ENCODE measurements at regions not wholly inside any gene's neighbourhood (a gene's known extent, or its start where the extent isn't known, plus 50 kb on each side); places are given as distances from the start of the nearest gene placed in this dataset.

DNA sequence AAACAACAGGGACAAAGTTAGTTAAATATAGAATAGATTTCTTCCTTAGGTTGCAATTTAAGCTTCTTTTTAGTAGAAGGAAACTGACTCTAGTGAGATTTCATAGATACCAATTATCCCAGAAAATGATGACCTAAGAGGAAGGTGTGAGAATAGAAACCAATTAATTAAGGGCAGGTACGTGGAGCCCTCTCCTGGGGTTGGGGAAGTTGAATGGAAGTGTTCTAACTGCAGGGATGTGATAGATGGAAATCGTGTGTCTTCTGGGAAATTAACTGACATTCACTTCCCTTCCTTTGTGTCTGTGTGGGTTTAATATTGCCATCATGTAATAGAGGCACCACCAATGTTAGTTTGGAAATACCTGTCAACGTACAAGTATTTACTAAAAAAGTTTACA lies 204.1 kb upstream of the ANK2 start:
- peaks cover 3% of the 10 kb centered on the region for H3K27me3 Mint-ChIP-seq (ENCODE audit: insufficient read depth, unreplicated experiment)
- H3K4me3 ChIP-seq (ENCODE audit: low read depth, low read length): no peak overlapping the region
- no peaks in the 10 kb centered on the region for H3K36me3 ChIP-seq (ENCODE audit: control insufficient read depth, insufficient read depth, low read length)
- no peaks in the 10 kb centered on the region for H3K27me3 ChIP-seq (replicated peaks; ENCODE audit: control insufficient read depth, insufficient read depth, low read length)
- H3K4me1 Mint-ChIP-seq (ENCODE audit: low read depth, unreplicated experiment): no peaks in the 10 kb centered on the region
- TF ChIP-seq, protein P1, sequence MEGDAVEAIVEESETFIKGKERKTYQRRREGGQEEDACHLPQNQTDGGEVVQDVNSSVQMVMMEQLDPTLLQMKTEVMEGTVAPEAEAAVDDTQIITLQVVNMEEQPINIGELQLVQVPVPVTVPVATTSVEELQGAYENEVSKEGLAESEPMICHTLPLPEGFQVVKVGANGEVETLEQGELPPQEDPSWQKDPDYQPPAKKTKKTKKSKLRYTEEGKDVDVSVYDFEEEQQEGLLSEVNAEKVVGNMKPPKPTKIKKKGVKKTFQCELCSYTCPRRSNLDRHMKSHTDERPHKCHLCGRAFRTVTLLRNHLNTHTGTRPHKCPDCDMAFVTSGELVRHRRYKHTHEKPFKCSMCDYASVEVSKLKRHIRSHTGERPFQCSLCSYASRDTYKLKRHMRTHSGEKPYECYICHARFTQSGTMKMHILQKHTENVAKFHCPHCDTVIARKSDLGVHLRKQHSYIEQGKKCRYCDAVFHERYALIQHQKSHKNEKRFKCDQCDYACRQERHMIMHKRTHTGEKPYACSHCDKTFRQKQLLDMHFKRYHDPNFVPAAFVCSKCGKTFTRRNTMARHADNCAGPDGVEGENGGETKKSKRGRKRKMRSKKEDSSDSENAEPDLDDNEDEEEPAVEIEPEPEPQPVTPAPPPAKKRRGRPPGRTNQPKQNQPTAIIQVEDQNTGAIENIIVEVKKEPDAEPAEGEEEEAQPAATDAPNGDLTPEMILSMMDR (IDR thresholded peaks at IDR 0.05; ENCODE audit: insufficient read depth in 1 of 2, low read depth in 1 of 2, low read length in 1 of 2, severe bottlenecking in 1 of 2, unreplicated experiment in 1 of 2): no peak
- peaks cover under 1% of the 10 kb centered on the region for H3K9me3 Mint-ChIP-seq (ENCODE audit: unreplicated experiment)
- no peaks in the 10 kb centered on the region for H3K36me3 Mint-ChIP-seq (ENCODE audit: insufficient read depth, unreplicated experiment)
- no peak overlapping the region for H3K27ac Mint-ChIP-seq (ENCODE audit: unreplicated experiment)
- intact Hi-C loops (cut with micrococcal nuclease; ENCODE audit: unreplicated experiment): no loop called here
- H3K4me3 Mint-ChIP-seq (ENCODE audit: unreplicated experiment): no peak overlapping the region
- ChIA-PET POLR2A (no interaction called here), CTCF (no interaction called here)
- DNase-seq: no peak
- H3K9me3 ChIP-seq: no peaks in the 10 kb centered on the region
- no TSS peak for BruUV-seq (replicated peaks)
- no peaks in the 10 kb centered on the region for H3K4me1 ChIP-seq

DNA sequence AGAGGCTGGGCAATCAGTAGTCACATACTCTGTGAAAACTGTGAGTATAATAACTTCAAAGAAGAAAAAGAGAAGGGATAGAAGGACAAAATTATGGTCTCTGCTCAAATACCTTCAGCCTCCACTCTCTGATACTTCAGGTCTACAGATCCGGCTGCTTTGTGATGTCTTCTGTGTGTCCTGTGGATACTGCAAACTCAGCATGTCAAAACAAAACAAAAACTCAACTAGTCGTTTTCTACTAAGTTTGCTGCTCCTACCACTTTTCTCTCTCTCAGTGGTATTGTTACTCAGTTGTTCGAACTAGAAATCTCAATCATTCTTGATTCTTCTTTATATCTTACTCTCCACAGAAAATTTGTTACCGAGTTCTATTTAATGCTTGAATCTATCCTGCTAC lies 202.4 kb upstream of the ANK2 start:
- peaks cover 7% of the 10 kb centered on the region for H3K9me3 Mint-ChIP-seq (ENCODE audit: unreplicated experiment)

DNA sequence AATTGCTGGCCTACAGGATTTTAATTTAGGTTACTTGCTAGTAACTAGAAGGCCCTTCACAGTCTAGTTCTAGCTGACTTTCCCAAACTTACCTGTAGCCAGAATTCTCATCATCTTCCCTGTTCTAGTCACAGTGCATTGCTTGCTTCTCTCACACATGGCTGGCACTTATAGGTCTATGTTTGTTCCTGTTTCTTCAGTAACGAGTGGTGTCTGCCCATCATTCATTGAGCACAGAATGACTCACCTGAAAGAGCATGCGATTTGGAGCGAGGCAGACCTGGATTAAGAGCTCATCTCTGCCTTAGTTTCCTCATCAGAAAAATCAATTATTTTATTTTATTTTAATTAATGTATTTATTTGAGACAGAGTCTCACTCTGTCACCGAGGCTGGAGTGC lies 201.7 kb upstream of the ANK2 start:
- TF ChIP-seq, protein P1 (IDR thresholded peaks at IDR 0.05; ENCODE audit: insufficient read depth in 1 of 2, low read depth in 1 of 2, low read length in 1 of 2, severe bottlenecking in 1 of 2, unreplicated experiment in 1 of 2): no peak
- H3K4me3 Mint-ChIP-seq (ENCODE audit: unreplicated experiment): no peak overlapping the region
- Histone ChIP-seq H3K27me3 (replicated peaks; ENCODE audit: control insufficient read depth, insufficient read depth, low read length) (no peaks in the 10 kb centered on the region), H3K4me1 (no peaks in the 10 kb centered on the region), H3K4me3 (ENCODE audit: low read depth, low read length) (no peak overlapping the region), H3K36me3 (ENCODE audit: control insufficient read depth, insufficient read depth, low read length) (no peaks in the 10 kb centered on the region), H3K9me3 (no peaks in the 10 kb centered on the region)
- no TSS peak for BruUV-seq (replicated peaks)
- H3K27me3 Mint-ChIP-seq (ENCODE audit: insufficient read depth, unreplicated experiment): peaks cover 3% of the 10 kb centered on the region
- peaks cover 7% of the 10 kb centered on the region for H3K9me3 Mint-ChIP-seq (ENCODE audit: unreplicated experiment)
- intact Hi-C loops (cut with micrococcal nuclease; ENCODE audit: unreplicated experiment): no loop called here
- ChIA-PET POLR2A (no interaction called here), CTCF (no interaction called here)
- no peaks in the 10 kb centered on the region for H3K36me3 Mint-ChIP-seq (ENCODE audit: insufficient read depth, unreplicated experiment)
- no peak overlapping the region for H3K27ac Mint-ChIP-seq (ENCODE audit: unreplicated experiment)
- no peak for DNase-seq
- no peaks in the 10 kb centered on the region for H3K4me1 Mint-ChIP-seq (ENCODE audit: low read depth, unreplicated experiment)

More for the DNA sequence above, 202.4 kb upstream of the ANK2 start:
- no peaks in the 10 kb centered on the region for H3K4me1 ChIP-seq
- H3K4me1 Mint-ChIP-seq (ENCODE audit: low read depth, unreplicated experiment): no peaks in the 10 kb centered on the region
- ChIA-PET CTCF (no interaction called here), POLR2A (no interaction called here)
- TF ChIP-seq, protein P1 (IDR thresholded peaks at IDR 0.05; ENCODE audit: insufficient read depth in 1 of 2, low read depth in 1 of 2, low read length in 1 of 2, severe bottlenecking in 1 of 2, unreplicated experiment in 1 of 2): no peak
- H3K27ac Mint-ChIP-seq (ENCODE audit: unreplicated experiment): no peak overlapping the region
- H3K9me3 ChIP-seq: no peaks in the 10 kb centered on the region
- BruUV-seq (replicated peaks): no TSS peak
- no peak for DNase-seq
- no peak overlapping the region for H3K4me3 ChIP-seq (ENCODE audit: low read depth, low read length)
- H3K36me3 ChIP-seq (ENCODE audit: control insufficient read depth, insufficient read depth, low read length): no peaks in the 10 kb centered on the region
- no peak overlapping the region for H3K4me3 Mint-ChIP-seq (ENCODE audit: unreplicated experiment)
- H3K36me3 Mint-ChIP-seq (ENCODE audit: insufficient read depth, unreplicated experiment): no peaks in the 10 kb centered on the region
- intact Hi-C loops (cut with micrococcal nuclease; ENCODE audit: unreplicated experiment): no loop called here
- H3K27me3 Mint-ChIP-seq (ENCODE audit: insufficient read depth, unreplicated experiment): peaks cover 3% of the 10 kb centered on the region
- H3K27me3 ChIP-seq (replicated peaks; ENCODE audit: control insufficient read depth, insufficient read depth, low read length): no peaks in the 10 kb centered on the region
